GM21360 (cell line): ENCODE measurements at regions not wholly inside any gene's neighbourhood (a gene's known extent, or its start where the extent isn't known, plus 50 kb on each side); places are given as distances from the start of the nearest gene placed in this dataset.

ENCODE experiments used
- ATAC-seq: cut with Tn5 transposase; IDR thresholded peaks from one replicate; pipeline ENCODE4 v1.9.1; 2021; ENCODE audit warnings: mild to moderate bottlenecking, moderate library complexity; ENCODE audit not compliant: unreplicated experiment

DNA sequence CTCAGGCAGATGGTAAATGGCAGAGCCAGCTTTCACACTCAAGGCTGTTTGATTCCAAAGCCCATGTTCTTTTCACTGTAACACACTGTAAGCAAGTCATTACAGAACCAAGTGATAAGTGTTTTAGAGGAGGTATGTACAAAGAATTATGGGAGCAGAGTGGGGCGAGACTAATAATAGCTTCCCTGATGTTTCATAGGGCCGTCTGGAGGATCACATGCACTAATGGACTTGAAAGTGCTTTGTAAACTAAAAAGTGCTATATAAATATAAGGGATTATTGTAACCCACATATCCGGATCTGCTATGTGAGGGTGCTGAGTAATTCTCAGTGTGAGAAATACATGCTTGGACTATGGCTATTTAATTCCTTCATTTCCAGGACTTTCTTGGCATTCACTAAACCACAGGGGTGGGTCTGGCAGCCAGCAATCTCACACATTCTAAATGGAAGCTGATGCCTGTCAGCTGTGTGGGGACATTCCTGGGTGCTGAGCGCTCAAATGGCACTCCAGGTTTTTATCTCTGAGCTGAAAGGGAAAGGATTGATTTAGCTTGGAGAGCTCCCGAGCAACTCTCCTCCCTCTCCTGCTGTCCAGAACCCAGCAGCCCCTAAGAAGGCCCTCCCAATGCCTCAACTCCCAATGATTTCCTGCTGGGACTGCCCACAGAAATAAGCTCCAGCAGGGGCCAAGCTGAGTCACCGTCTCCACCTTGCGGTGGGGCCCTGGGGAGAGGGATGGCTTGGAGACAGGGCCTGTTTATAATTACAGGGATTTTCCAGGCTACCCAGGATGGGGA, 222.8 kb downstream of the SOX11 start:
- no peak for ATAC-seq

DNA sequence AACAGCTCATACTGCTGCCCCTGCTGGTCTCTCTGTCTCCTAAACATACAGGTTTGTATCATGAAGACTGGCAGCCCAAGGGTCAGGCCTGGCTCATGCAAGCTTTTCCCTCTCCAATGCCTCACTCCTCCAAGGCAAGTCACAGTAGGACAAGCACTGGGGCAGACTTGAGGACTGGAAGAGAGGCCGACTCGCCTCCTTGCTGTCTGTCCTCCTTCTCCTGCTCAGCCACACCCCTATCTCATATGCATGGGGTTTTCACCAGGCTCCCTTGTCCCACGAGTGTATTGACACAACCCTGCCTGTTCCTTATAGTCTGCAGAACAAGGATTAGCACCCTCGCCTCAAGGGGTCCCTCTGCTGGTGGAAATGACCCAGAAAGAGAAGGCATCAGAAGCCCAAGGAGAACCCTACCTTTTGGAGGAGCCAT, 223.7 kb downstream of the SOX11 start:
- ATAC-seq = no peak

DNA sequence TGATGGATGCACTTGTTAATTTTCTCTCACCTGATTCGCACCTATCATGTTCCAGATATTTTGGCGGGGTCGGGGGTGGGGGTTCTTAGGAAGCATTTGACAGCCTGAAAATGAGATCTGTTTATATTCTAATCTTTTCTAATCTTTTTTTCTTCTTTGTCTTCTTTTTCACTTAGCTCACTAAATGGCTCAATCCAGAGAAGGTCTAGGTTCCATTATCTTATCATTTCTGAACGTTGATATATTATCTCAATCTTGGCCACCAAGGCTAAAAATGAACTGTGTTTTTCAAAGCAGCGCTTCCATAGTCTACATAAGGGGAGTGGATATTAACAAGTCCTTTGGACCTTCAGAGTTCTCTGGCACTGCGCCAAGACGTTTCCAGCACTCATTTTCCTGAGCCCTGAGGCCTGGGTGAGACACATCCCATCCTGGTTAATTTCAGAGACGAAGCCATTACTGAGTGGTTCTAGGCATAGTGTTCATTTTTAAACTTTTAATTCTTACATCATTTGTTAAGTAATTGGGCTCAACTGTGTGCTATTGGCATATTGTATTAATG, 229.0 kb downstream of the SOX11 start:
- ATAC-seq = no peak

DNA sequence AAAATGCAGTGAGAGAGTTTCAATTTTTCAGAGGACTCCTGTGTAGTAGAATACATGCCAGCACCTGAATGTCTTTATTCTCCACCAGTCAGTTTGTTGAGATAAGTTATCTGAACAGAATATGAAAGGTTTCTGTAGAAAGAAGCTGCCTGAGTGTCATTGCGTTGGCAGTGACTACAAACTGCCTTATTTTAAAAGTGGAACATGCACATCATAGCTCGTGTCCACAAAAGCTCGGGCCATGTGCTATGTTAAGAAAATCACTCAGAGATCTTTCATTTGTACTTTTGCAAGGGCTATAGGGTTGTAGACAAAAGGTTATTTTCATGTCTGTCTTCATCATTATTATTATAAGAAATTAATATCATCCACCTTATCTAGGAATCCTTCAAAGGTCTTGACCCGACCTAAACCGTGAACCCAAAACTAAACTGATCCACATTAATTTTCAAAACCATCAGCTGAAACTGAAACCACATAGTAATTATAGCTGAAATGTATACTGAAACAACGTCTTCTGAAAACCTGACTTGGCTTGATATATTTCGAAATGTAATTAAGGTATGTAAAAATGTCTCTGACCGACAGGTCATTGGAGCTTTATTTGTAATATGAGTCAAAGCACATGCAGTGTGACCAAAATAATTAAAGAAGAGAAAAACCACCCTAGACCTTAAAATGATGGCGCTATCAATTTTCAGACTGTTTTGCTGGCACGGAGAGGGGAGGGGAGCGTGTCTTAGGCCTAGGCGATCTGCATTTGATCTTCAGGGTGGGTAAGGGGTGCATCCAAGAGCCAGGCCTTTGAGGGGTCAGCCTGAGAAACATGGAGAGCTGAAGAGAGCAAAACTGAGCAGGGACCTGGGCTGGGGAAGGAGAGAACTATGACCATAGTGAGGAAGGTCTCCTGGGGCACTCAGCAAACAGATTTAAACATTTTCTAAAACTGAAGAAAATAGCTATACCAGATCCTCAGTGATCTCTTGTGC, 232.1 kb downstream of the SOX11 start:
- ATAC-seq = no peak

DNA sequence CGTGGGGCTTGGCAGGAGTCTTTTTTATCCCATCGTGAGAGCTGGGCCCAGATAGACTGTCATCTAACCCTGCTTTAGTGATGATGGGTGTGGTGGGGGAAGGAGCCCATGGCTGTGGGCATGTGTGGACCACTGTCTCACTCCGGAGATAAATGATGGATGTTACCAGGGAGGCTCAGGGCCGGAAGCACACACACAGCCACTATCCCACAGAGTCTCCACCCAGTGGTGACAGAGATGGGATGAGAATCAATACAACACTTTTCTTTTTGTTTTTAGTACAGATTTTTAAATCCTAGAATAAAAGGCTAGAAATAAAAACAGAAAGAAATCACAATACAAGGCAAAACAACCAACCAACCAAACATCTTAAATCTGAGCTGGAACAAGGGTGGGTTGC, 233.4 kb downstream of the SOX11 start:
- no peak for ATAC-seq

DNA sequence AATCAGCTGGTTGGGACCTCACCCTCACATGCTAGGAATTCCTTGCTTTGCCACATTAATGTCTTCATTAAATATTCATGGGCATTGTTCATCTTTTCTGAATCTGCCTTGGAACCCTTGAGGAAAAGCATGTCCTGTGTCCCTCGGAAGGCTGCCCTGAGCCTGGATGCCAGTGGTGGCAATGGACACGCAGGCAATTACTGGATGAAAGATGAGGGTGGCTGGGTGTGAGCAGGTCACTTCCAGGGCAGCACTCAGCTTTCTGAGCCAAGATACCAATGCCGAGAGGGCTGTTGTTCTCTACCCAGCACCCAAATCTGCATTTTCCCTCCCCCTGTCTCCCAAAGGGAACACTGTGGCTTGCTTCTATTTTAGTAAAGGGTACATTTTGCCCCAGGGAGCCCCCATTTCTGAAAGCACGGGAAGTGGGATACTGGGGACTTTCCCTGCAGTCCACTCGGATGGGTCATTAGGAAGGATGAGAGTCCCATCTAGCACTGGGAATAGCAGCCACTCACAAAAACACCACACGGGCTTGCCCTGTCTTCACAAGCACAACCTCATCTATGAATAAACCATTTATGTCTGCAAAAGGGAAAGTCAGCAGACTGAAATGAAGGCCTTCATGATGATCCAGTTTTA, 234.8 kb downstream of the SOX11 start:
- ATAC-seq = no peak

DNA sequence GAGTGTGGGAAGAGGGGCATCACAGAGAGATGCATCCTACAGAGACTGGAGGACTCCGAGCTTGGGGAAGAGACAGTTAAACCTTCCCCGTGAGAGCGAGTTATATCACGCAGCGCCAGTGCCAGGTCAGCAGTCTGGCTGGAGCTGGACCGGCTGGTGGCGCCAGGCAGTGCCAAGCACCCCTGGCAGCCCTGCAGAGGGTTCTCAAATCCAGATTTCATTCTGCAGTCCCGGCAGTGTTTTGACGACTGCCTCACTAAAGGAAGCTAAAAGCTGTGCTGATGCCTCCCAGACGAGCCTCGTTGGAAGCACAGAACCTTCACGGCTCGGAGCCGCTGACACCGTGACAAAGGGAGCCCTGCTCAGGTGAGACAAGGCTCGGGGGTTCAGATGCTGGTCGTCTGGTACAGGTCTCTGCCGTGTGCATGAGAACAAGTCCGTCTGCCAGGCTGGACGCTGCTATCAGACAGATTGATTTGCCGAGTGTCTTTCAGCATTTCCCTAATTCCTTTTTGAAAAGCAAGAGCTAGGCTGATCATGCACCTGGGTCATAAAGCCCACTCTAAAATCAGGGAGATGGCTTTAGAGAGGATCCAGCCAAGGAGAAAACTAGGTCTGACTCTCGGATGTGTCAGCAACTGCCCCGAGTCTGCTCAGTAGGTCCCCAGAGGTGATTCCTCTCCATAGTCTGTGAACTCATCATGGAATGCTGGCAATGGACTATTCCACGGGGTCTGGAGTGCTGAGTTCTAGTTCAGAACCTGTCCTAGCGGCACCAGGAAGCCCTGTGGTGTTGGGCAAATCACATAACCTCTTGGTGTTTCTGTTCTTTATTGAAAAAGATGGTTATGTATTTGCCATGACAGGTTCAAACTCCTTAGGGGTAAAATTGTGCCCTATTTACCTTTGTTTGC, 240.6 kb downstream of the SOX11 start:
- no peak for ATAC-seq

DNA sequence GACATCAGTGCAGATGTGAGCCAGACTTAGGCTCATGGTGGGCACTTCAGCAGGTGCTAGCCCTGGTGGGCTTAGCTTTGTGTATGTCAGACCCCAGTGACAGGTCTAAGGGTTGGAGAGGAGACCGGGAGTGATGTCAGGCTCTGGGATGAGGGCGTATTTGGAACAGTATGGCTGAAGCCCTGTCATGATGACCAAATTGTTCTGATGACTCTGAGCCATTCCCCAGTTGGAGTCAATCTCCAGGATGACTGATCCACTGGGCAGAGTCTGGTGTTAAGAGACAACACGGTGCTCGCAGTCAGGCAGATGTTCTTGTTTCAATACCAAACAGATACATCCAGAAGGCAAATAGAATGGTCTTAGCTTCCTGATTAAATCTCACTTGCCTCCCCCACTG, 241.5 kb downstream of the SOX11 start:
- ATAC-seq = no peak

DNA sequence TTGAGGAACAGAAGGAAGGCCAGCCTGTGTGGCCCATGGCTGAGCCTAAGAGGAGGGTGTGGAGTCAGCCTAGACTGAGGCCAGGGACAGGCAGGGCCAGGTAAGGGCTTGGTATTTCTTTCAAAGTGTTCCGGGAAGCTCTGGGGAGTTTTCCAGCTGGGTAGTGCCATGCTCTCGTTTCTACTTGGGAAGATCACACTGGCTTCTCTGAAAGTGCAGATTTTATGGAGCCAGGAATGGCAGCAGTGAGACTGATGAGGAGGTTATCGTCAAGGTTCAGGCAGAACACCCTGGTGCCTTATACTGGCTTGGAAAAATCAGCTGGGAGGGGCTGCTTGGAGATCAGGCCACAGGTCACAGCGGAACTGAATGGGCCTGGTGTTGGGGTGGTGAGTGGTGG, 245.1 kb downstream of the SOX11 start:
- ATAC-seq = no peak

DNA sequence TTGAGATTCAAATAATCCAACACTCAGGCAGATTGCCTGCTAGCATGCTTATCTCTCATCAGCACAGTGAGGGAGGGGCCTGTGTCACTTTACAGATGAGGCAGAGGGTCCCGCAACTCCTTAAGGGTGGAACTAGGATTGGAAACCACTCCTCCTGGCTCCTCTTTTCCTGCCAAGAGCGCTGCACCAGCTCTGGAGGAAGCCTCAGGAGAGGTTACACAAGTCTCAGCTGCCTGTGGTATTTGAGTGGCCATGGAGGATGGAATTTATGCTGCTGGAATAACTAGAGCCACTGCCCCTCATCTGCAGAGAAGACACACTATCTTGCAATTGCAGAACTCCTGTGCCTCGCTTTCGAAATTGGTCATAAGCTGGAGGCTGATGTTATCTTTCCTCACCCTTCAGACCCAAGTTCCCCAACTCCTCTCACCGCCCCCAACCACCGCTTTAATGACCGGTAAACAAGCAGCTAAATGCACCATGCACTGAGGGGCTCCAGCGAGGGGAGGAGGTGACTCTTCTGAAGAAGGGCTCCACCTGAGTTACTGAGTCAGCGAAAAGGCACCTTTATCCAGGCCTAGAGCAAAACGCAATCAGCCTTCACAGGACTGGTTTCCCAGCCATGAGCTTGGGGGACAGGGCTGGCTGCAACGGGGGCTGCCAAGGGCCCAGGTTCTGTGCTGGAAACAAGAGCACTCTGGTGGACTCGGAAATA, 245.8 kb downstream of the SOX11 start:
- ATAC-seq = no peak

DNA sequence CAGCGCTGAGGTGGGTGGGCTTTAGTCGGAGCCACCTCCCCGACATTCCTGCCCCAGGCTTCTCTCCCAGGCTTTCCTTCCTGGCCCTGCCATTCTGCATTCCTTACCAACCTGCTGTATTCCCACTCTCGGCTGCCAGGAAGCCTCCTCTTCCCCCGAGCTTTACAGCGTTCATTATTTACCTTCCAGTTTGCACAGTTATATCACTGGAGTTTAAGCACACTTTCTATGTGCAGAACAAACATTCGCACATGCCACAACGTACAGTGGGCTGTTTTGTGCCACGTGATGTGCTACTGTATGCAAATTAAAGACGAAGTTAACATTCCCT, 246.3 kb downstream of the SOX11 start:
- no peak for ATAC-seq

DNA sequence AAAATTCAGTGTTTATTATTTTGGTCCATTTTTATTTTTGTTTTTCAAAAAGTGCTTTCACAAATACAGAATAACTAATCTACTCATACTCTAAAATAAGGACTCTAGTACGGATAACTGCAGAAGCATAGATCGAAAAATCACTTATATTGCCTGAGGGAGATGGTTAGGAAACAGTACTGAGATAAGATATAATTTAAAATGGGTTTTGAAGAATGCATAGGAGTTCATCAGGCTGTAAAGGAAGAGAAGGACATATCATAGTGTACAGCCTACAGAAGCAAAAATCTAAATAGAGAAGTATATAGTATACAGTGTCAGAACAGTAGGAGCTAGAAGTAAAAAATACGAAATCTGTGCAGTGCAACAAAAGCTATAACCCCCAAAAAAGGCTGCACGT, 247.4 kb downstream of the SOX11 start:
- no peak for ATAC-seq

DNA sequence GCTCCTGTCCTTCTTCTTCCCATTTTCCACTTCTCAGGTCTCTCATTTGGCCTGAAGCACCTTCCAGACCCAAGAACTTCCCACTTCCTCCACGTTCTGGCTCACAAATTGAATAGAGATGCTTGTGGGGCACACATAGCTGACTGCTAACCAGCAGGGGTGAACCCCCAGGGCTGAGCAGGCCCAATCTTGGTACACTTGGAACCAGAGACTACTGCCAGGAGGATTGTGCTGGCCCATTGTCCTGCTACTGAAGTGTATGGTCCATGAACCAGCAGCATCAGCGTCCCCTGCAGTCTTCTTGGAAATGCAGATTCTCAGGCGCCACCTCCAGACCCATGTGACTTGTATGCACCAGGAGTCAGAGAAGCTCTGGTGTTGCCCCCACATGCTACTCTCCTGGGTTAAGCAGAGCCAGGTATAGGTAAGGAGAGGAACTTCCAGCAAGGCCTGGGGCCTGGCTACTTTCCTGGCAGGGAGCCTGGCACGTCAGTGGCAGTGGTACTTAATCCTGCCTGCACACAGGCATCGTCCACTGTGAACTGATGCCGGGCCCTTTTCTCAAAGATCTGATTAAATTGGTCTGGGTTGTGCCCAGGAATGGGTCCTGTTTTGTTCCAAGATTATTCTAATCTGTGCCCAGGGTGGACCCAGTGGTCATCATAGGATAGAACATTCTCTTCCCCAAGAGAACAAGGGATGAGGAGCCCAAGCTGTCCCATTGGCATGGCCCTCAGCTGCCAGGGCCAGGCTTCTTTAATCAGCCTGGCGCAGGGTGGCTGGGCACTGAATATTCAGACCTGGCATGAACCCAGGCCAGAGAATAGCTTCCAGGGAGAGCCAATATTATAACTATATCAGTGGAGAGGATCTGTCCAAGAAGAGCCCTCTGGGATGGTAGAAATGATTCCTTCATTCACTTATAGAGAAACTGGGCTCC, 248.7 kb downstream of the SOX11 start:
- ATAC-seq = no peak

DNA sequence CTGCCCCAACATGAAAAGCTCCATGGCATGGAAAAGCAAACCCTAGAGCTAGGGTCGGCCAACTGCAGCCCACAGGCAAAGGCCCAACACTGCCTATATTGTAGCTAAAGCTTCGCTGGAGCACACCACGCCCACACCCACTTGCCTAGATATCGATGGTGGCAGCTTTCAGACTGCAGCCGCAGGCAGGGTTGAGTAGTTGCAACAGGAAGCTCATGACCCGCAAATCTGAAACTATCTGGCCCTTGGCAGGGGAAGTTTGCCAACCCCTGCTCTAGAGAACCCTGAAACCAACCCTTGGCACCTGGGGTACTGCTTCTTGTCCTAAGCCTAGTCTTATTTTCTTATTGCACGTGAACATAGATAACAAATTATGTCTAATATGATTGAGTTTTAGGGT, 250.0 kb downstream of the SOX11 start:
- no peak for ATAC-seq

DNA sequence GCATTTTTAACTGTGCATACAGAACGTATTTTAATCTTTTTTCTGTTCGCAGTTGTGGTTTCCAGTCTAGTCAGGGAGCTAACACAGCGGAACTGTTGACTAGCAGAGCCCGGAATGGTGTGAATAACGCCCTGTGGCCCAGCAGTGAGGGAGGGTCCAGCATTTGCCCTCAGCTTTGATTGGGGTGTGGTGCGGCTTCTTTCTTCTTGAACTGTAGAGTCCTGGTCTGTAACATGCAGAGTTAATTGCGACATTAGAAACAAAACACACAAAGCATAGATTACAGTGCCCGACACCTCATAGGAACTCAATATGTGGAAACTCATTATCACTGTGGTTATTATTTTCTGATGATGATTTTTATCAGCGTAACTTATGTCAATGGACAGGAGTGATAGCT, 253.6 kb downstream of the SOX11 start:
- no peak for ATAC-seq

DNA sequence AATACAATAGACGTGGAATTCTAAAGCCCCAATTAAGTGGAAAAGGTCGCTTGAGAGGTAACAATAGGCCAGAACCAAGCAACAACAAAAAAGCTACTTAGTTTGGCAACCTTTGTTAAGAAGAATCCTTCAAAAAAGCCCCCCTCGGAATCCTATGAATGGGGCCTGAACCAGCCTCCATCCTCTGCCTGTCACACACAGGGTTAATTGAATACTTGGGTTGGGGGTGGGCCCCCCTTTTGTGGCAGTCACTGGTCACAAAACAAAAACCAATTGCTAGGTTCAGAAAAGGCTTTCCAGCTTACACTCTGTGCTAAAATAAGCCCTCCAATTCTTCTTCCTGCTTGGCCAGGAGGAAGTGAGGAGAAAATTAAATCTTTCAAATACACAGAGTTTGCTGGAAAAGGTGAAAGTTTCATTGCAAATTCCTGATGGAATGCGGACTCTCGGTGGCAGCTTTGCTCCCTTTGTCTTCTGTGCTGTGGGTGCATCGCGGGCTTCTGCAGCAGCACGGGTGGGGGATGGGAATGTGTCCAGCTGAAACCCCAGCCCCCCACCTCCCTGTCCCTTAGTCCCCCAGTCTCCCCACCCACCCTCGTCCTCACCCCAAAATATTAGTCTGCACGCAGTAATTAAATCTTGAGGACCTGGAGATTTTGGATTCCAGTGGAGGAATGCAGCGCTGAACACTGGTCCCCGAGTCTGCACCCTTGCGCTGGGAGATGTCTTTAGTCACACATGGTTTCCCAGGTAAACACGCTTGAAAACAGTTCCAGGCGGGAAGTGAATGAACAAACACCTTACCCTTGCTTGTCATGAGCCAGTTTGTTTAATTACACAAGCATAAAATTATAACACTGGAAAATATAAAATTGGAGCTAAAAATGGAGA, 254.3 kb downstream of the SOX11 start:
- no peak for ATAC-seq

DNA sequence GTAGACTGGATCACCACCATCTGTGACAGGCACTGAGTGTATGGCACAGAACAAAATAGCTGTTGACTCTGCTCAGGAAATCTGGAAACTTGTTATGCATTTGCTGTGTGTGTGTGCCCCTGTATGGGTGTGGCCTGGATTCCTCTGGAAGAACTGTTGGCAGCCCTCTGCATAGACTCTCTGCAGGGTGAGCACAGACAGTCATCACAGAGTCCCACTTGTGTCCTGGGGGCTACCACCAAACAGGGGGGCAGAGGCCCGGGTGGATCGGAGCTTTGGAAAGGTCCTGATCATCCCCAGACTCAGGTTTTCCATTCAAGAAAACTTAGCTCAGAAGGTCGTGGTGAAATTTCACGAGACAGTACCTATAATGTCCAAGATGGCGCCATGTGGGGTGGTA, 258.6 kb downstream of the SOX11 start:
- no peak for ATAC-seq

DNA sequence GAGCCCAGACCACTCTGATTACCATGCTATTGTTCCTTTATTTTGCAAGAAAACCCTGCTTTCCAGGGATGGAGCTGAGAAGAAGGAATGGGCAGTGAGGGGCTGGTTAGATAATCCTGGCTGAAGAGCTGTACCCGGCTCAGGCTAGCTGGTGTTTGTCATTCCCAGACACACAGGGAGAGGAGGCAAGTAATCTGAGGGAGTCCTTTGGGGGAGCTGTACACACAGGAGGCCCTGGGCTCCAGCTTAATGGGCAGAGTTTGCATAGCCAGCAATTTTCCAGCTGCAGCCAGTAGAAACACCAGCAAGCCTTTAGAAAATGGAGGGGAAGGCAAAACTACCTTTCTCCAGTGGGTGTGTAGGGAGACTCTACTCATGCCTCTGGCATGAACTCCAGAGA, 259.3 kb downstream of the SOX11 start:
- no peak for ATAC-seq
